ENCODE measurements at regions not wholly inside any gene's neighbourhood (a gene's known extent, or its start where the extent isn't known, plus 50 kb on each side); places are given as distances from the start of the nearest gene placed in this dataset.

DNA sequence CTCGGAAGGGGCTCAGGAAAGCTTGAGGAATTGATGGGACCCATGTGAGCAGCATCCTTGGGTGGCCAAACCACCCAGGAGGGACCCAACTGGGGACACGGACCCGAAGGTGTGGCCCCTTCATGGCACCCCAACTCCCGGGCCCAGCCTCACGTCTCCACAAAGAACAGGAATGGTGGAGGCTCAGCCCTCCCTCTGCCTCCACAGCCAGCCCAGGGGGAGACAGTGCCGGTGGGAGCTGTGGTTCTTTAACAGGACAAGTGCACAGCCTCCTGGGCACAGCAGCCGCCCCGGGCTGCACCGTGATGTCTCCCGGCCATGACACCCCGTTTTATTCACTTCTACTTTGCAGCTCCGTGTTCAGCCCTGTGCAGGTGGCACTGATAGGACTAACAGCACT is 587.2 kb downstream of the BRD1 start:
- DNase-seq = no peak

DNA sequence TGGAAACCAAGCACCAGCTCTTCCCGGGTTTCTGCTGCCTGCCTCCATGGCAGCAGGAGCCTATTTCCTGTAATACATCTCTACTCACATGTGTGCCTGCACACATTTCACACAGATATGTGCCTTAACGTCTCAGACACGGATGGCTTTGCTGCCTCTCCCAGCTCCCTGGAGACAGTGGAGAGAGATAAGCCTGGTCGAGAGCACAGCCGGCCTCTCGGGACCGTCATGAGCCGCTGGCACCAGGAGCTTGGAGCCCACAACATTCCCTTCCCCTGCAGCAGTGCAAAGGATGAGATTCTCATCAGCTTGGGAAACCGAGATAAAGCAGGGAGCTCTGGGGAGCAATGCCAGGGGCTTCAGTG is 587.7 kb downstream of the BRD1 start:
- DNase-seq = no peak

DNA sequence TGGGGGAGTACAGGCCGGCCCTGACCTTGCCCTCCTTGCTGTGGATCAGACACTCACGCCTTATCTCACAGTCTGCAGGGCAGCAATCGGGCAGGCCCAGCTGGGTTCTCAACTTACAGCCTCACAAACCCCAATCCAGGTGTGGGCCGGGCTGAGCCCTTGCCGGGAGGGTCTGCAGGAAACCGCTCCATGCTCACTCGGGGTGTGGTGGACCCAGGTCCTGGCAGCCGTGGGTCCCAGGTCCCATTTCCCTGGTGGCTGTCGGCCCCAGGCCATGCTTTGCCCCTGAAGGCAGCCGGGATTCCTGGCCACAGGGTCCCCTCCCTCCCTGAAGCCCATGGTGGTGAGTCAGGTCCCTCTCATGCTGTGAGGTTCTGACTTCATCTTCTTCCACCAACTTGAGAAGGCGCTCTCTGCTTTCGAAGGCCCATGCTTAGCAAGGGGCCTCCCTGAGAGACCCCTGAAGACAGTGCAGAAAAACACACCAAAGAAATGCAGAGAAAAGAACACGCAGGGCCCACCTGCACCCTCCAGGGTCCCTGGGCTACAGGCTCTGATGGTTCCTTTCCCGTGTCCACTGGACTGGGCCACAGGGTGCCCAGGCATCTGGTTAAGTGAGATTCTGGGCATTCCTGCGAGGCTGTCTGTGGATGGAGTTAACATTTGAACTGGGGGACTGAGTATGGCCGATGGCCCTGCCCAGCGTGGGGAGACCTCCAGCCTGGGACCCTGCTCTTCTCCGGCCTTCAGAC is 588.2 kb downstream of the BRD1 start:
- DNase-seq = no peak

DNA sequence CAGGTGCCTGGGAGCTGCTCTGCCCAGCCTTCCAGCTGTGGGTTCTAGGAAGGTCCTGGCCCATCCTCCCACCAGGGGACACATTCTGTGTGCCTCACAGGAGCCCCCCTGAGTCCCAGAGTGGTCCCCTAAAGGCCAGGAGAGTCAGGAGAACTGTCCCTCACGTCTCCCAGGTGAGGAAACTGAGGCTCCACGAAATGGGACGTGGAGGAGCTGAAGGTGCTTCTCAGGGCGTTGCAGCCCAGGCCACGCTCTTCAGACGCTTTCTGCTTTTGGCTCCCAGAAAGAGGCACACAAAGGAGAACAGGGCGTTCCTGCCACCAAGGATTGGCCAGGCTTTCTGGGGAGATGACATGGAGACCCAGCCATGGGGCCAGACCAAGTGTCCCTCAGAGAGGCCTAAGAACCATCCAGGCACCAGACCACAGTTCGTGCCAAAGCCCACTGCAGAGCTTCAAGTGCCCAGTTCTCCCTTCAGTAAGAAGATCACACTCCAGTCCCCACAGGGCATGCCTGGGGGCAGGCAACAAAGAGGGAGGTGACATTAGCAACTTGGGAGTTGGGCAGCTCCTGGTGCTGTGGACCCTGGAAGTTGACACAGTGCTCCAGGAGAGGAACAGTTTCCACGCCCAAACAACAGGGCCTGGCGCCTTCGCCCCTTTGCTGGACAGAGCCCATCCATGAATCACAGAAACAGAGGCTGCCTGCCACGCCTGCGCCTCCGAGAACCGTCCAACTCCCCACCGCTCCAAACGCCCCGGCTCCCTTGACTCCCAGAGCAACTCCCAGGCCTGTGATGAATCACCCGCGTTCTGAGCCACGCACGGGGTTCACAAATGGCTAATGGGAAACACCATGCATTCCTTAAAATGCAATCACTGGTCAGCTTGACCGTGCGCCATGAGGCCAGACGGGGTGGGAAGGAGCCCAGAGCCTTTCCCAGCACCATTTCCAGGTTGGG is 589.2 kb downstream of the BRD1 start:
- DNase-seq = no peak

DNA sequence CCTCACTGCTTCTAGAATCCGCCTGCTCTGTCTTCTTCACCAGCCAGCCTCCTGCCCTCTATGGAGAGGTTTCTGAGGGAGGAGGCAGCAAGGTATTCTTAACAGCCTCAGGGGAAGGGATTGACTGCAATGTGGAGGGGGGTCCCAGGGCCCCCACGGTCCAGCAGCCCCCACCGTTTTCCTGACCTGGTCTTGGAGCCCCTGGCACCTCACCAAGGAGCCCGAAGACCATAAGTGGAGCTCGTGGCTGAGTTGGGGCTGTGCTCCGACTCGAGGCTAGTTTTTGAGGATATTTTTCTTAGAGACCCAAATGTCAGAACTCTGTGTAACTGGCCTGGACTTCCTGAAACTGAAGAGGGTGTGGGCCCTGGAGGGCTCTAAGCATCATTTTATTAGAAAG is 590.0 kb downstream of the BRD1 start:
- no peak for DNase-seq

DNA sequence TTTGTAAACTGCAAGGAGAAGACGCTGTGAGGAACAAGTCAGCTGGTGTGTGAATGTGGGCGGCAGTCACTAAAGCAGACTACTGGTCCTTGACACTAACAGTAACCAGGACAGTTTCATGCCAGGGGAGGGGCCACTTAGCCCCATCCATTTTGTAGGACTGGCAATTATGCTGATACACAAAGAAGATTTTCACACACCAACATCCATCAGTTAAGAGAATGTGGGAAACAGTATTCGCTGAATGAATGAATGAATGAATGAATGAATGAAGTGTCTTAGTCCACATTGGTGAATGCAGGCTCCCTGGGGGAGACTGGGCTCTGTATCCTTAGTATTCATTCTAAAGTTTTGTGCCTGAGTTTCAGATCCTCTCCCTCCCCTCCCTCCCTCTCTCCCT is 590.4 kb downstream of the BRD1 start:
- no peak for DNase-seq

DNA sequence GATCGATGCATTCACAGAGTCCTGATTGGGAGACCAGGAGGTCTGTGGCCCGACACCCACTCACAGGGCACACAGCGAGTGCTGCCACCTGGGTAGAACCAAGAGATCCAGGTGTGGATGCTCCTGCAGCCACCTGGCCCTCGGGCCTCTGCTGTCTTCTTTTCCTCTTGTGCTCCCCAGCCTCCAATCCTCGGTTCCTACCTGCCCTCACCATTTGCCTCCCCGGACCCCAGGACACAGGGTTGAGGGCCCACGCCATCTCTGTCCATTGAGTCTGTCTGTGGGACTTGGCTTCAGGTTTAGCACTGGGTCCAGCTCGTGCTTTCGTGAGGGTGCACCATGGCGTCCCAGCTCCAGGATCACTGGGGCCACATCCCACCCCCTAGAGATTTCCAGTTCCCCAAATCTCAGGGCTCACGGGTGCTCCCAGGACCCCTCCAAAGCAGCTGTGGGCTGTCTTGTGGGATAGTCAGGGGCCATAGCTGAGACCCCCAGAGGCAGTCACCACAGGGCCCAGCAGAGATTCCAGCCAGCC is 591.1 kb downstream of the BRD1 start:
- DNase-seq = no peak

DNA sequence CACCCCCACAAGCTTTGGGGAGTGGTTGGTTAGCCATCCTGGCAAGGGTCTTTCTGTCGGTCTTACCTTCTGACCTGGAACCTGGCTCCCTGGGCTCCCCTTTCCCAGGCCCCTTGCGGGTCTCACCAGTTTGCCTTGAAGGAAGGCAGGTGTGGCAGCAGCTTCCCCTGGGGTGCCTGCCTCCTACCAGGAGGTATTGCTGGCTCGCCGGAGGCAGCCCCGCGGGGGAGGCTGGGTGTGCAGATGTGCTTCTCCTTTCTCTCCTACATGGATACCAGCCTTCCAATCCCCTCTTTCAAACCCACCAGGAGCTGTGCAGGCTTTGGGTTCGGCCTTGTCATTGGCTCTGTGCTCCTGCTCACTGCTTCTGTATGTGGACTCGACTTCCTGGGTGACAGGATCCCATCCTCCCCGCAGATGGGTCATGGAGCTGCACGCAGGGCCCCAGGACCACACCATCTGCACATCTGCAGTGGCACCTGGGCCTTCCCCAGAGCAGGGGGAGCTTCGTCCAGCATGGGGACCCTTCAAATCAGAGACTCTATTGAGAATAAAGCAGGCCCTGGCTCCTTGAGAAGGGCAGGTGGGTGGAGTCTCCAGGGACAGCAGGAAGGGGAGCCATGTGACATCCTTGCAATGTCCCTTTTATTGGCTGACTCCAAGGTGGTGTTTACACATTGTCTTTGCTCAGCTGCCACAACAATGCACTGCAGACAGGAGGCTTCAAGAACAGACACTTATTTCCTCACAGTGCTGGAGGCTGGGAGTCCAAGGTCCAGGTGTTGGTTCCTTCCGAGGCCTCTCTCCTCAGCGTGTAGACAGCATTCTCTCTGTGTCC is 592.0 kb downstream of the BRD1 start:
- no peak for DNase-seq

DNA sequence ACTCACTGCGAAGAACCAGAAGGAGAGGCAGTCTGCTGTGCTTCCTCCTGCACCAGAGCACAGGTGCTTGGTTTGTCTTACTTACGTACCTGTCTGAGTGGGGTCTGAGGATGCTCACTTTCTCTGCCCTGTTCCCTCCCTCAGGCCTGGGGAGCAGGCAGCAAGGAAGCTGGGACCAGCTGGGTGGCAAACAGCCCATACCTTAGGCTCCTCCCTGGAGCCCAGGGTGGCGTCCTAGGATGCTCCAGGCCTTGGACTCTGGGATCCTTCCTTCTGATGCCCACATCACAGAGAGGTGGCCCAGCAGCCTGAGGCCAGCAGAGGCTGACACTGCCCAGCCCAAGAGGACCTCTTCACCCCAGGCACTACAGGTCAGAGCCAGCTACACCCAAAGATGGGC is 593.2 kb downstream of the BRD1 start:
- DNase-seq = no peak

DNA sequence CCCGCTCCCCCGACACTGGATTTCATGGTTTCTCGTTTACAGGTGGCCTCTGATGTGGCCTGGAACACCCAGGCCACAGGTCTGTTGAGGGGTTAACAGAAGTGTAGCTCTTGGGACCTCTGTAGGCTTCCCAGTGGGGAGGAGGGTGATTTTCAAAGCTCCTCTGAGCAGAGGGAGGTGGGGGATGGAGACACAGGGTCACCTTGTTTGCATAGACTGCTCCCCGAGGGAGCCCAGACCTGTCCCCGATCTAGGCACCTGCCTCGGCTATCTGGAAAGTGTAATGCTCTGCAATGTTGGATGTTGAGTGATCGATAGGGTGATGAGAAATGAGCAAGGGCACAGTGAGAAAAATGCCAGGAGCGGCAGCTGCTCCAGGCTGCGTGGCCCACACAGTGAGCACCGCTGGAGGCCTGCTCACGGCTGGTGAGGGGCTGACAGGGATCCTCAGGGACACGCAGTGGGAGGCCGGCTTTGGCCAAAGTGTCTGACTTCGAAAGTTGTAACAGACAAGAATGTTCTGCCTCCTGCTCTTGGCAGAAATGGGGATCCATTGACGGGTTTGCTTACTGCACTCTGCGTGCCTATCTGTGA is 594.1 kb downstream of the BRD1 start:
- no peak for DNase-seq

DNA sequence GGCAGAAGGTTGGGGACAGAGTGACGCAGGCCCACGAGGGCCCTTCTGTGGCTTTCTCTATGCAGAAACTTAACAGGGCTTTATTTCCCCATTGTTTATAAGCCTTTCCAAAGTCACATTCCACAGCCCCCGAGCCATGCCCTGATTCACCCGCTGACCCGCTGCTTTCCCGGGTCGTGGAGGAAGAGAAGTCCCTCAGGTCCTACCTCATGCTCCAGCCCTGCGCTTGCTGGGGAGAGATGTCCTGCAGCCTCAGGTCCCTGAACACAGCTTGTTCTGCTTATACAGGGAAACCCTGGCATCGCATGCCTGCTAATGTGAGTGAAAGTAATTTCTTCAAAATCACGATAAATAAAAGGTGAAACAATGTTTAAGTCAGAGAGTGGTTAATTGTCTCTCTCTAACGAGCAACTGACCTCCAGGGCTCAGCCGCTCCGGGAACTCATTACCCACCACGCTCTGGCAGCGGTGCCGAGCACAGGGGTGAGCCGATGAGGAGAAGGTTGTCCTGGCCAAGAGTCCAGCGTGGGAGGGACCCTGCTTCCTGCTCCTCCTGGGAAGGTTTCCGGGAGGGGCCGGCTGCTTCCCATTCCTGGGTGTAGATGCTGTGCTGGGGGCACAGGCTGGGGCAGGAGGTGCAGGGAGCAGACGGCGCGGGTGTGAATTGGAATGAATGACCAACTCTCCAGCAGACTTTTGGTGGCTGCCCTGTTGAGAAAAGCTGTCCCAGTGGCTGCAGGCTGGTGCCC is 595.2 kb downstream of the BRD1 start:
- DNase-seq = no peak

DNA sequence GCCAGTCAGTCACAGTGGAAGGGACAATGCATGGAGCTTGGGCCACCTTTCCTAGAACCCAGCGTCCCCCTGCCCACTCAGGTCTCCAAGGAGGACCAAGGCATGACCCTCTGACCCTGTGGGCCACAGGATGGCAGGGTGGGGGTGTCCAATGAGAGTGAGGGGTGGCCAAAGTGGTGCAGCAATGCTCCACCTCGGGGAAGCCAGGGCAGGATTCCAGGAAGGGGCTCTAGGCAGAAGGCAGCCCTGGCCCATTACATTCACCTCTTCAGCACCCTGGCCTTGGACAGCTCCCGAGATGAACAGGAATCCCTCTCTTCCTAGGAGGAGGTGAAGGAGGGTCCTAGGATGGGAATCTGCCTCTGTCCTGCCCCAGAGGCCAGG is 597.5 kb downstream of the BRD1 start:
- DNase-seq = no peak

DNA sequence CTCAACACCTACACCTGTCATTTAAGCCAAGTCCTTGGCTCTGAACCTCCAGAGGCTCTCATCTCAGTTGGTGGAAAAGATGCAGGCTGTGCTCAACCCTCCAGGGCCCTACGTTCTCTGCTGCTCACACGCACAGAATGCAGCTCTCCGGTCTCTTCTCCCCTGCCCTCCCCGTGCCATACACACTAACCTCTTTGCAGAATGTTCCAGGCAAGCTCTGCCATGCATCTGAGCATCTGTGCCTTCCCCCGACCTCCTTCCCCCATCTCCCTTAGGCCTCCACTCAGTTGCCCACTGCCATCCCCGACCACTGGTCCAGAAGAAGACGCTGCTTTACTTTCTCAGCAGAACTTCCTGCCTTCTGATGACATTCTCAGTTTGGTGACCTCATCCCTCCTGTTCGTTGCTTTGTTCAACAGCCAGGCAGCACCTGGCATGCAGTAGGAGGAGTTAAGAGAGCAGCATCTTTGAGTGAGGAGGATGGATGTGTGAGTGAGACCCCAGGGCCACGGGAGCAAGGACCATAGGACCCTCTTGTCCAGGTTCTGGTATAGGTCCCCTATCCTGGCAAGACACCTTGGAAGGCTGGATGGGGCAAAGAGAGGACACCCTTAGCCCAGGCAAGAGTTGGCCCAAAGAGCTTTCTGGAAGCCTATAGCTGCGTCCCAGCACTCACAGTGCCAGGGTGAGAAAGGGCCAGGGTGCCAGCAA is 598.0 kb downstream of the BRD1 start:
- no peak for DNase-seq

DNA sequence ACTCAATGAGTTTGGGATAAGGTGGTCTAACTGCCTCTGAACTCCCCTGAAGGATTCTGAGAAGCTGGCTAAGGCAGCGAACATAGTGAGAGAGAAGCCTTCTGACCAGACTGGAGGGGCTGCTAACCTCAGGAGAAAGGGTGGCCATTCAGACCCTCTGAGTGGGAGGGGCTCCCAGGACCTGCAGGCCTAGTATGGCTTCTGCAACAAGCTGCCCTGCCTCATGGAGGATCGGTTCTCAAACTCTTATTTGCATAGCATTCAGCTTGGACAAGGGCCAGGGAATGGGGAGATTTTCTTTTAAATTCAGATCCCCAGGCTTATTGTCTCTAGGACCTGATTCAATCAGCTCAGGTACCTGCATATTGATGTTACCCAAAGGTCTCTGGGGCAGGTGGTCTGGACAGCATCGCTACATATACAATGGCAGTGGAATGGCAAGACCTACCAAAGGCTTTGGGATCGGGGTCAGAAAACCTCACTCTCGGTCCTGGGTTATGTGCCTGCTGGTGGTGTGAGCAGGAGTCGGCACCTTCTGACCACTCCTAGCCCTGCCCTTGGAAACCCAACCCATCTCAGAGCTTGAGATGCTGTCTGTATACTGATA is 599.1 kb downstream of the BRD1 start:
- no peak for DNase-seq

DNA sequence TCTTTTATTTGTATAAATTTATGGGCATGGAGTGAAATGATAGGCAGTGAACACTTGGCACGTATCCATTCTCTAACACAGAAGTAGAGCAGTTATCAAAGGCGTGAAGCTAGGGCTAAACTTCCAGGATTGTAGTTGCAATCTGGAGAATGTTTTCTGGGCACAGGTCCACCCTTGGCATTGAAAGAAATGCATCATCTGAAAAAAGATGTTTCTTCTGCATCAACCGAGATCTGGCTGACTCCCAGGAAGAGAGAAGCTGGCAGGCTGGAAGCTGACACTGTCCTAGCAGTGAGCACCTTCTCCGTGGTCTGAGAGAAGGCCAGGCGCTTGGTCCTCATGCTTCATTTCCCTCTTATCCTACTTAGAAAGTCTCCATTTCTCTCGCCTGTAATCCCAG is 600.0 kb downstream of the BRD1 start:
- DNase-seq = peak; percentile 4 to 48

DNA sequence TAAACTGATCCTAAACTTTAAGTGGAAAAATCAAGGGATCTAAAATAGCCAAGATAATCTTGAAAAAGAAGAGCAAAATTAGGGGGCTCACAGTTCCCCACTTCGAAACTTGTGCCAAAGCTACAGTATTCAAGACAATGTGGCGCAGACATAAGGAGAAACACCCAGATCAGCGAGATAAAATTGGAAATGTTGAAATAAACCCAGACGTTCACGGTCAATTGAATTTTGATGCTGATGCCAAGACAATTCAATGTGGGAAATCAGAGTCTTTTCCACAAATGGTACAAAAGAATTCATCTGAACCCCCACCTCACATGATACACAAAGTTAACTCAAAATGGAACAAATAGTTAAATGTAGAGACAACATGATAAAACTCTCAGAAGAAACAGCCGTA is 601.6 kb downstream of the BRD1 start:
- no peak for DNase-seq

DNA sequence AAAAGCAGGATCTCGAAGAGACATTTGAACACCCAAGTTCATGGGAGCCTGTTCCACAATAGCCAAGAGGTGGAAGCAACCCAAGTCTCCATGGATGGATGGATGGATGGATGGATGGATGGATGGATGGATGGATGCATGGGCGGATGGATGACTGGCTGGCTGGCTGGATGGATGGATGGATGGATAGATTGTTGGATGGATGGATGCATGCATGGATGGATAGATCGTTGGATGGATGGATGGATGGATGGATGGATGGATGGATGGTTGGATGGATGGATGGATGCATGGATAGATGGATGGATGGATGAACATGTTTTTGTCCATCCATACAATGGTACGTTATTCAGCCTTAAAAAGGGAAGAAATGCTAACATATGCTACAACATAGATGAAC is 603.4 kb downstream of the BRD1 start:
- no peak for DNase-seq

DNA sequence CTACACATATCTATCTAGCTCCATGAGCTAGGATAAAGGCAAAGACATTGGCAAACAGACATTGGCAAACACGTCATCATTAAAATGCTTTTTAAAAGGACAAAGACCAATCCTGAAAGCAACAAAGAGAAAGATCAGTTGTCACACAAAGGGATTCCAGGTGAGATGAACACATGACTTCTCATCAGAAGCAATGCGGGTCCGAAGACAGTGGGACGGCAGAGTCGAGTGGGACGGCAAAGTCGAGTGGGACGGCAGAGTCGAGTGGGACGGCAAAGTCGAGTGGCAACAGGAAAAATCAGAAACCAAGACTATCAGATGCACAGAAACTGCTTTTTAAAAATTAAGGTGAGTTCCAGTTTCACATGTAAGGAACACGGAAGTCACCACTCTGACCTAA is 609.5 kb downstream of the BRD1 start:
- no peak for DNase-seq

DNA sequence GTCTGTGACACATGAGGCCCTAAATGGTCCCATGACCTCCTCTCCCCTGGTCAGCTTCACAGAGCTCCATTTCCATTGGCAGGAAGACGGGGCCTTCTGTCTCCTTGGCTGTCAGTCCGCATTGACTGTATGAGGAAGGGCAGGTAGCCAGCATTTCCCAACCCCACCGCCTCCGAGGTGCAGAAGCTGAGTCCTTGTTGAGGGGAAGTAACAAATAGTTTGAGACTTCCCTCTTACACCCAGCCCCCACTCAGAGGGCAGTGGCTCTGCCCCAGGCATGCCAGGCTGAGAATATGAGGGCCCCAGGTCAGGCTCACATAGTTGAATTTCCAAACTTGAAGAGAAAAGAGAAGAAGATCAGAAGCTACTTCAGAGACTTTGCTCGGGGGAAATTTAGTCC is 611.1 kb downstream of the BRD1 start:
- no peak for DNase-seq

DNA sequence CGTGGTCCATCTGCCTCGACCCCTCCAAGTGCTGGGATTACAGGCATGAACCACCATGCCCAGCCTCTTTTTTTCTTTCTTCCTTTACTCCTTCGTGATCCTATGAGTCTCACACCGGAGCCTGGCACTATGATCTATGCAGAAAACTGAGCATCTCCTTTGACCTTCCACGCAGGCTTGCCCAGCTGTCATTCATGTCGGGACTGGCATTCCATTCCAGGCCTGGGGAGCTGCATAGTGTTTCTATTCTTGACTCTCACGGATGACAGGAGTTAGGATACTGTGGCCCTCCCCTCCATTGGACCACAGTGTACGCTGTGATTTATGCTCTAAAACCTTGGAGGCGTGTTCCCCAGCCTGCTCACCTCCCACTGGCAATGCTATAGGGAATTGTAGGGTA is 611.8 kb downstream of the BRD1 start:
- no peak for DNase-seq

DNA sequence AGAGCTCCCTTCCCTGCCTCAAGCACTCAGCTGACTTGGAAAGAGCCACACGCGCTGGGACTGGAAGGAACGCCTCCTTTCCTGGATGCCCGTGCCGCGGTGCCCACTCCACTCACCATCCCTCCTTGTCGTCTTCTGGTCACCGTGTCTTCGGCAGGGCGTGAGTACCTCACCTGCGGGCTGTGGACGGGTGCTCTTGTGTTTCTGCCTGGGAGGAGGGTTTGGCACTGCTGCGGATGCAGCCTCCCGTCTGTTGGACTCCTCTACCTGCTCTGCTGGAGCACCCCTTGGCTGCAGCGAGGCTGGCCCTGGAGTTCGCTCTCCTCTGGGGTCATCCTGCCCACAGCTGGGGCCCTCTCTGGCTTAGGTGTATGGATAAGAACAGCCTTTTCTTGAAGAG is 612.7 kb downstream of the BRD1 start:
- DNase-seq = no peak
